EL (cell line): ENCODE measurements at regions not wholly inside any gene's neighbourhood (a gene's known extent, or its start where the extent isn't known, plus 50 kb on each side); places are given as distances from the start of the nearest gene placed in this dataset.
A peak's percentile ranks its signal among the peaks of the same experiment; 100 is the strongest.

Source experiments
- DNase-seq: peaks from one replicate; pipeline ENCODE4 v3.0.0-alpha.2; 2016

GRCh38 chr2:122135021-122135937 is 379.8 kb downstream of the TSN start:
- DNase-seq: no peak

DNA sequence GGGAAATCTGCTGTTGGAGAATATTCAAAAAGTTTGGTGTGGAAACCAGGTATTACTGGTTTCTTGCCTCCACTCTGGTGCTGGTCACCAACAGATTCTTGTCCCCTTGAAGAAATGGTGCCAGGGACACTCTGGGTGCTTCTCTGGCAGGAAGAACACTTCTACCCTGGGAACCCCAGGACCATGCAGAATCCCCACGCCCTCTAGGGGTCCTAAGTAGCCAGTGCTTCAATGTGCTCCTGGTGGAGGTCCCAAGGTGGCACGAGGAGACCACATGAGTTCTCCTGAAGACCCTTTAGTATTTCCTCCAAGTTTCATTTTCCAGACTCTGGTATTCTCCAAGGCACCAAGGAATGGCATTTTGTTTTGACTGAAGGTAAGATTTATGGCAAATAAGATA is 380.6 kb downstream of the TSN start:
- peak; percentile 41 for DNase-seq

GRCh38 chr2:122138561-122138960 is 383.1 kb downstream of the TSN start:
- DNase-seq: no peak

GRCh38 chr2:122139739-122140420 is 384.4 kb downstream of the TSN start:
- DNase-seq: no peak

DNA sequence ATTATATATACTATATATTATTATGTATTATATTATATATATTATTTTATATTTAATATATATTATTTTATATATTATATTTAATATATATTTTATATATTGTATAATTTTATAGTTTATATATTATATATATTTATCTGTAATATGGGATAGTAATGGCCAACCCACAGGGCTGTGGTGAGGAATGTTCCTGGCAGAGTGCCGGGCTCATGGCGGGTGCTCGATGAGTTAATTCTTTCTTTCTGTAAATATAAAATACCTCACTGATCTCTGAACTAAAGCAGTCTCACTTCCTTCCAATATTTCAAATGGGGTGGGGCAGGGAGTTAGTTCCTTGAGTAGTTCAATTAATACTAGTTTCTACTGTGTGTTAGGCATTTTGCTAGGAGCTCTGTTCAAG is 389.4 kb downstream of the TSN start:
- no peak for DNase-seq

GRCh38 chr2:122145856-122146255 is 390.4 kb downstream of the TSN start:
- no peak for DNase-seq

DNA sequence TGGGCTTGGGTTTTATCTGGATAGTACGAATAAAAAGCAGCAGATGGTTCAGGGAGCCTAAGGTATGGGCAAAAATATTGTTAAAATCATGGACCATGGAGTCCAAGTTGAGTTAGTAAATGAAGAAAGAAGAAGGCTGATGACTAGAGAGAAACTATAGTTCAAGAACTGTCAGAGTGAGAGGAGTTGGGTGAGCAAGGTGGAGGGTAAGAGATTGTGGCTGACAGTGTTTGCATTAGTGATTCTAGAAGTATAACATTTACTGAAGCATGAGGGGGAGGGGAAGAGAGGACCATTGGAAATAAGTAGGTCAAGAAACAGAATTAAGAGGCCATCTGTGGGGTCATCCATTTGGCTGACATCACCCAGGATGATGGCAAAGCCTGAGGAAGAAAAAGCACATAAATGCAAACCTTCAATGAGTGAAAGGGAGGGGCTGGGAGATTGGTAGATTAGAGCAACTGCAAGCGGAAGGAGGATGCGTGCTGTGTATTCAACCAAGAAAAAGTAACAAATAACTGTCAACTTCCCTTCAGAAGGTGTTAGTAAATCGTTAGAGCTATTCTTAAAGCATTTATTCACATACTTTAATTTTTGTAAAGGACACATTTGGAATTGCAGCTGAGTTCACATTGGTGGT is 392.8 kb downstream of the TSN start:
- DNase-seq: no peak

GRCh38 chr2:122150524-122151280 is 395.3 kb downstream of the TSN start:
- DNase-seq: no peak

GRCh38 chr2:122152571-122152970 is 397.1 kb downstream of the TSN start:
- DNase-seq: no peak

GRCh38 chr2:122156176-122156890 is 400.9 kb downstream of the TSN start:
- no peak for DNase-seq

DNA sequence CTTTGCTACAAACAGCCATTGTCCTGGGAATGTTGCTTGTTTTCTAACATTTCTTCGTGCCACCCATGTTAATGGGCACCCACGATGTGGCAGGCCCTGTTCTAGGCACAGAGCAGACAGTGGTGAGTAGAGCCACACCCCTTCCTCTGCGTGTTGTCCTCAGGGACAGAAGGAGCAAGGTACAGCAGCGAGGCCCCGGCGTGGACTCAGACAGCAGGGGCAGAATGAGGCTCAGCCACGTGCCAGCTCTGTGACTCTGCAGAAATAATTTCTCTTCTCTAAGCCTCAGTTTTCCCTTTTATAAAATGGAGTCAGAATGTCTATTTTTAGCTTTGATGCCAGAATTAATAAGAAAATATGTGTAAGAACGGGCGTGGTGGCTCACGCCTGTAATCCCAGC is 401.7 kb downstream of the TSN start:
- no peak for DNase-seq

DNA sequence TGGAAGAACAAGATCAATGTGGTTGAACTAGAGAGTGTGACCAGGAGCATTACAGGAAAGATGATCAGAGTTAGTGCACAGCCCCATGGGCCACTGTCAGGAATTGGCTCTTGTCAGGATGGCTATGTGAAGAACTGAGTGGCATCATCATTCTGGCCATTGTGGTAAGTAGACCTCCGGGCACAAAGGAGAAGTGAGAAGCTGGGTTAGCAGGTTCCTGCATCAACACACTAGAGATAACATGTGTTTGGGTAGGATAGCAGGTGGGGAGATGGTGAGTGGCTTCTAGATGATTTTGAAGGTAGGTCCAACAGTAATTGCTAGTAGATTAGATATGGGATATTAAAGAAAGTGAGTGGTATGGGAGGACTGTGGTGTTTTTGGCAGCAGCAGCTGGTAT is 408.2 kb downstream of the TSN start:
- no peak for DNase-seq

DNA sequence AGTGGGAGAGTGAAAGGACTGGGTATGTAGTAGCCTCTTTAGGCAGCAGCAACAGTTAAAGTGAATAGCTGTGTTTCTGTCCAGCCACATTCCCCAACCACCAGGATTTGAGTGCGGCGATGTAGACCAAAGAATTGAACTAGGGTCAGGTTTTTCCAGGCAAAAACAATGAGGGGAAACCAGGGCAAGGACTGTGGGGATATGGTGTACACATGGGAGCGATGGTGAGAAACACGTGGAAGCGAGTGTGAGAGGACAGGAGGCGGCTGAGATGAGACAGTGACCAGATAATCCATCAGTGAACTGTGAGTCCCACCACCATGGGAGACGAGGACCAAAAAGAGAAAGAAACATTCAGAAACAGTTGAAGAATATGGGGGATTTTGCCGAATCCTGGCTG is 409.5 kb downstream of the TSN start:
- DNase-seq: no peak

DNA sequence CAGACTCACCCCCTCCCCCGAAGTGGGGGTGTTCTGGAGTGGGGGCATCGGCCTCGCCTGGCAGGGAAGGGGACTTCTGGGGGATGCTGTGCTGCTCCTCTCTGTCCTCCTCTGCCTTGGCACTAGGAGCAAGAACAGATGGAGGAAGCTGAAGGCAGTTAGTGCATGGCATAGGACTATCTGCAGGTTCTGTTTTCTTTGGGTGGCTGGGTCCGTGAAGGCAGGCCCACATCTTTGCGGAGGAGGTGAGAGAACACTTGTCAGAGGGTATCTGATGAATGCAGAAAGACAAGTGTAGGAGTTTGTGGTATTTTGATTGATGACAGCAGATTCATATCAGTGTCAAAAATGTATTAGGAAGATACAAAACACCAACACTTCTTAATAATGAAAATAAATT is 411.4 kb downstream of the TSN start:
- no peak for DNase-seq

DNA sequence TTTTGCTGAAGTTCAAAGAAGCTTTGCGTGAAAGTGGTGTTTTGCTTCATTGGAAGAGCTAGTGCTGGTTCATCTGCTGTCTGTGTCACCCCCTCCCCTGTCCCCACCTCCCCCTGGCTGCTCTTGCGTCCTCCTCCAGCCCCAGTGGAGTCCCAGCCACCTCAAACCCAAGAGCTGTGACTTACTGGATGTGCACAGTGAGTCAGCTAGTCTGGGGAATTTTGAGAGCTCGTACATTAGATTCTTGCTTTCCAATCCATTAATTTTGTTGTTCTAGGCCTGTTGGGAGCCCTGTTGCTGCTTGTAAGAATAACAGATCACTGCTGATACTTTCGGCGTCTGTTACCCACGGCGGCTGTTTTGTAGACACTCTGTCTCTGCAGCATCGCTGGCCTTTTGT is 412.1 kb downstream of the TSN start:
- DNase-seq: no peak

GRCh38 chr2:122168799-122169198 is 413.3 kb downstream of the TSN start:
- DNase-seq: no peak

DNA sequence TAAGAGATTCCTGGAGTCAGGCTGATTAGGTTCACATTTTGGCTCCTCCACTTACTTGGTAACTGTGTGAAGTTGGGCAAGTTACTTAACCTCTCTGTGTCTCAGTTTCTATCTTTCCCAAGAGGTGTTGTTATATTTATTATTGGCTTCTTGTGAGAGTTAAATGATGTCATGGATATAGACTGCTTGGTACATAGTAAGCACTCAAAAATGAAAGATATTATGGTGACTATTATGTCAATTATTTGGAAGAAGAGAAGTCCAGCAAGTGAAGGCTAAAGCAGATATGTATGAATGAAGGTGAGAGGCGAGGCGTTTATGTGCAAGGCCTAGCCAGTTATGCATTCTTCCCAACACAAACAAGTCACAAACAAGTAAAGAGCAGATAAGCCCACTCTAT is 417.4 kb downstream of the TSN start:
- DNase-seq: no peak

GRCh38 chr2:122174061-122174460 is 418.6 kb downstream of the TSN start:
- DNase-seq: no peak

- DNase-seq: no peak
Observed at GRCh38 chr2:122179492-122180165, 424.2 kb downstream of the TSN start.

GRCh38 chr2:122180972-122181371 is 425.5 kb downstream of the TSN start:
- peak; percentile 8 for DNase-seq

- DNase-seq: no peak
Observed at GRCh38 chr2:122182616-122183355, 427.3 kb downstream of the TSN start.
